Thoracic aorta (tissue), 2 donors: ENCODE measurements at regions not wholly inside any gene's neighbourhood (a gene's known extent, or its start where the extent isn't known, plus 50 kb on each side); places are given as distances from the start of the nearest gene placed in this dataset.

Source experiments
- ATAC-seq: fragments of 150-250 bp; one replicate; pipeline ENCODE4 v1.8.0; 2017; ENCODE audit warnings: low read depth; ENCODE audit not compliant: insufficient number of reproducible peaks, low FRiP score
- DNase-seq: peaks from one replicate; pipeline ENCODE4 v3.0.0-alpha.2; 2020; ENCODE audit warnings: low spot score
- H3K27ac ChIP-seq, 2 donors: fragments of 200-600 bp; sonication (generic); 1 replicate in 1 of 2; 2 replicates in 1 of 2; pipeline ENCODE4 v1.5.1; 2016; ENCODE audit warnings: mild to moderate bottlenecking in 2 of 2, moderate library complexity in 2 of 2
- H3K27me3 ChIP-seq: fragments of 200-600 bp; sonication (generic); replicated peaks from 2 replicates; pipeline ENCODE4 v1.6.0; 2016; ENCODE audit warnings: mild to moderate bottlenecking; ENCODE audit not compliant: insufficient read depth
- H3K36me3 ChIP-seq: fragments of 200-600 bp; sonication (generic); one replicate; pipeline ENCODE4 v1.5.1; 2016
- H3K4me1 ChIP-seq, 2 donors: fragments of 200-600 bp; sonication (generic); 1 replicate in 1 of 2; 2 replicates in 1 of 2; pipeline versions ENCODE4 v1.5.1 to v1.6.0; 2016; ENCODE audit warnings: low read depth in 2 of 2, mild to moderate bottlenecking in 1 of 2; ENCODE audit not compliant: control insufficient read depth in 1 of 2
- H3K4me3 ChIP-seq: fragments of 200-600 bp; sonication (generic); 2 replicates; pipeline ENCODE4 v1.5.1; 2016; ENCODE audit warnings: mild to moderate bottlenecking
- H3K9me3 ChIP-seq: fragments of 200-600 bp; sonication (generic); 2 replicates; pipeline ENCODE4 v1.5.1; 2016
- CTCF ChIP-seq: fragments of 200-600 bp; sonication (generic); IDR thresholded peaks from one replicate; pipeline ENCODE4 v1.5.1; 2019; ENCODE audit warnings: antibody characterized with exemption

- Histone ChIP-seq H3K27me3 (no peaks in the 10 kb centered on the region), H3K36me3 (no peaks in the 10 kb centered on the region), H3K4me3 (no peak overlapping the region), H3K4me1 (no peaks in the 10 kb centered on the region), H3K9me3 (no peaks in the 10 kb centered on the region), H3K27ac (no peak overlapping the region)
- ATAC-seq (no peak), DNase-seq (no peak)
- TF ChIP-seq CTCF = no peak
Measured at GRCh38 chr15:92268900-92269299, 124.8 kb upstream of the ST8SIA2 start.

GRCh38 chr15:92271179-92271578 lies 122.5 kb upstream of the ST8SIA2 start:
- no peaks in the 10 kb centered on the region for H3K27me3 ChIP-seq
- DNase-seq = no peak
- no peaks in the 10 kb centered on the region for H3K36me3 ChIP-seq
- H3K9me3 ChIP-seq = no peaks in the 10 kb centered on the region
- H3K4me3 ChIP-seq = no peak overlapping the region
- TF ChIP-seq CTCF = no peak
- no peaks in the 10 kb centered on the region for H3K4me1 ChIP-seq
- ATAC-seq = no peak
- no peak overlapping the region for H3K27ac ChIP-seq

GRCh38 chr15:92272106-92272505 lies 121.6 kb upstream of the ST8SIA2 start:
- ATAC-seq = no peak
- H3K27ac ChIP-seq = no peak overlapping the region
- no peaks in the 10 kb centered on the region for H3K36me3 ChIP-seq
- no peak for DNase-seq
- no peaks in the 10 kb centered on the region for H3K9me3 ChIP-seq
- TF ChIP-seq CTCF = no peak
- H3K4me1 ChIP-seq = no peaks in the 10 kb centered on the region
- H3K27me3 ChIP-seq = no peaks in the 10 kb centered on the region
- H3K4me3 ChIP-seq = no peak overlapping the region

GRCh38 chr15:92273286-92273685 lies 120.4 kb upstream of the ST8SIA2 start:
- H3K4me3 ChIP-seq = no peak overlapping the region
- ATAC-seq = no peak

GRCh38 chr15:92273723-92274122 lies 120.0 kb upstream of the ST8SIA2 start:
- H3K9me3 ChIP-seq = no peaks in the 10 kb centered on the region
- no peak for DNase-seq
- H3K36me3 ChIP-seq = no peaks in the 10 kb centered on the region
- no peaks in the 10 kb centered on the region for H3K27me3 ChIP-seq
- no peak for ATAC-seq
- no peak for TF ChIP-seq CTCF
- H3K27ac ChIP-seq = no peak overlapping the region
- no peaks in the 10 kb centered on the region for H3K4me1 ChIP-seq
- no peak overlapping the region for H3K4me3 ChIP-seq

More at GRCh38 chr15:92273286-92273685, 120.4 kb upstream of the ST8SIA2 start:
- Histone ChIP-seq H3K4me1 (no peaks in the 10 kb centered on the region), H3K27me3 (no peaks in the 10 kb centered on the region), H3K9me3 (no peaks in the 10 kb centered on the region), H3K27ac (no peak overlapping the region), H3K36me3 (no peaks in the 10 kb centered on the region)
- DNase-seq = no peak
- no peak for TF ChIP-seq CTCF
